ENCODE measurements at regions not wholly inside any gene's neighbourhood (a gene's known extent, or its start where the extent isn't known, plus 50 kb on each side); places are given as distances from the start of the nearest gene placed in this dataset.

GRCh38 chr16:77663711-77664110 is 58.6 kb upstream of the NUDT7 start:
- TF ChIP-seq CTCF (IDR thresholded peaks at IDR 0.05; ENCODE audit: insufficient read depth, low read depth, low read length, missing control alignments): no peak
- no peak overlapping the region for H3K4me3 ChIP-seq (ENCODE audit: low read length)
- DNase-seq (ENCODE audit: low read depth): no peak

GRCh38 chr16:77666771-77667170 is 55.5 kb upstream of the NUDT7 start:
- H3K4me3 ChIP-seq (ENCODE audit: low read length): no peak overlapping the region
- no peak for DNase-seq (ENCODE audit: low read depth)
- no peak for TF ChIP-seq CTCF (IDR thresholded peaks at IDR 0.05; ENCODE audit: insufficient read depth, low read depth, low read length, missing control alignments)

- H3K4me3 ChIP-seq (ENCODE audit: low read length): no peak overlapping the region
- no peak for TF ChIP-seq CTCF (IDR thresholded peaks at IDR 0.05; ENCODE audit: insufficient read depth, low read depth, low read length, missing control alignments)
- DNase-seq (ENCODE audit: low read depth): no peak
Measured at GRCh38 chr16:77668201-77668600, 54.1 kb upstream of the NUDT7 start.

GRCh38 chr16:77669057-77669456 is 53.3 kb upstream of the NUDT7 start:
- no peak for DNase-seq (ENCODE audit: low read depth)
- no peak for TF ChIP-seq CTCF (IDR thresholded peaks at IDR 0.05; ENCODE audit: insufficient read depth, low read depth, low read length, missing control alignments)
- H3K4me3 ChIP-seq (ENCODE audit: low read length): no peak overlapping the region
